ENCODE measurements at regions not wholly inside any gene's neighbourhood (a gene's known extent, or its start where the extent isn't known, plus 50 kb on each side); places are given as distances from the start of the nearest gene placed in this dataset.

GRCh38 chr3:177322881-177323280 lies 125.6 kb upstream of the TBL1XR1 start:
- Histone ChIP-seq H3K79me1 (ENCODE audit: low read depth, low read length) (no peaks in the 10 kb centered on the region), H3K56ac (replicated peaks; ENCODE audit: insufficient read length, low read depth, low read length) (no peak overlapping the region), H2BK5ac (ENCODE audit: low read depth, low read length) (no peak overlapping the region), H3K23ac (ENCODE audit: insufficient read length) (no peak overlapping the region), H3K79me2 (ENCODE audit: control insufficient read depth in 1 of 2, insufficient read depth in 2 of 2, low read length in 2 of 2) (no peaks in the 10 kb centered on the region), H3K36me3 (ENCODE audit: control insufficient read depth in 2 of 4, insufficient read depth in 4 of 4, low read length in 3 of 4) (no peaks in the 10 kb centered on the region), H3K4me1 (replicated peaks in 1 of 4; ENCODE audit: control insufficient read depth in 3 of 4, insufficient read depth in 4 of 4, low read length in 3 of 4) (no peaks in the 10 kb centered on the region), H2BK15ac (ENCODE audit: low read length) (no peak overlapping the region), H2BK20ac (ENCODE audit: low read length) (no peak overlapping the region), H2AFZ (ENCODE audit: low read length) (no peak overlapping the region), H3K14ac (ENCODE audit: insufficient read length) (no peak overlapping the region), H4K20me1 (replicated peaks in 1 of 2; ENCODE audit: control insufficient read depth in 1 of 2, insufficient read depth in 2 of 2, low read length in 2 of 2) (no peaks in the 10 kb centered on the region), H4K5ac (ENCODE audit: insufficient read length, low read depth, low read length) (no peak overlapping the region), H3K9ac (replicated peaks in 1 of 4; ENCODE audit: extremely low read depth in 1 of 4, low read depth in 3 of 4, low read length in 3 of 4) (no peak overlapping the region; a peak in 1 of 7 replicates), H2BK120ac (replicated peaks; ENCODE audit: low read depth, low read length) (no peak overlapping the region), H3K27me3 (replicated peaks in 1 of 4; ENCODE audit: control insufficient read depth in 3 of 4, extremely low read depth in 1 of 4, insufficient read depth in 3 of 4, low read length in 3 of 4) (no peaks in the 10 kb centered on the region), H3K27ac (ENCODE audit: low read depth, low read length) (no peak overlapping the region), H2AK5ac (ENCODE audit: low read depth, low read length) (no peak overlapping the region), H4K8ac (ENCODE audit: extremely low read depth, insufficient read depth, low read length) (no peak overlapping the region), H4K91ac (replicated peaks; ENCODE audit: insufficient read length, low read length) (no peak overlapping the region), H3K23me2 (ENCODE audit: low read depth, low read length) (no peaks in the 10 kb centered on the region), H3K4ac (replicated peaks; ENCODE audit: insufficient read length, low read depth, low read length) (no peak overlapping the region), H3K18ac (ENCODE audit: extremely low read depth, low read length) (no peak overlapping the region), H2BK12ac (ENCODE audit: low read depth, low read length) (no peak overlapping the region), H3K9me3 (ENCODE audit: insufficient read depth in 2 of 2, low read depth in 1 of 2, low read length in 1 of 2) (no peaks in the 10 kb centered on the region), H3K4me3 (ENCODE audit: extremely low read depth in 1 of 4, insufficient read depth in 2 of 4, low read depth in 3 of 4, low read length in 4 of 4) (no peak overlapping the region), H3K4me2 (ENCODE audit: insufficient read depth in 1 of 2, low read depth in 2 of 2, low read length in 2 of 2) (no peak overlapping the region)
- WGBS, 2 experiments (ENCODE audit: extremely low coverage in 1 of 2, insufficient coverage in 1 of 2, insufficient read length in 1 of 2, insufficient replicate concordance in 2 of 2, low coverage in 1 of 2, low lambda C conversion rate in 2 of 2, missing lambda C conversion rate in 1 of 2), result 91% methylated on average over 10 of the region's 10 CpGs; no CpG with 5 or more reads in 1 of the 2 experiments
- no peak for DNase-seq (ENCODE audit: low read depth in 1 of 2, low spot score in 2 of 2)
- FAIRE-seq, result no peak
- POLR2A ChIA-PET (ENCODE audit: partially characterized antibody), result no interaction called here
- TF ChIP-seq TBP (IDR thresholded peaks at IDR 0.05; ENCODE audit: low read depth, low read length) (no peak), RBBP5 (IDR thresholded peaks at IDR 0.05; ENCODE audit: borderline replicate concordance, low read depth, low read length) (no peak), PHF8 (conservative IDR thresholded peaks at IDR 0.05; ENCODE audit: low read depth, low read length) (no peak), YY1 (IDR thresholded peaks at IDR 0.05; ENCODE audit: low read depth, low read length) (no peak), SRF (IDR thresholded peaks at IDR 0.05; ENCODE audit: low read depth, low read length) (no peak)
- TF ChIP-seq, protein P1, sequence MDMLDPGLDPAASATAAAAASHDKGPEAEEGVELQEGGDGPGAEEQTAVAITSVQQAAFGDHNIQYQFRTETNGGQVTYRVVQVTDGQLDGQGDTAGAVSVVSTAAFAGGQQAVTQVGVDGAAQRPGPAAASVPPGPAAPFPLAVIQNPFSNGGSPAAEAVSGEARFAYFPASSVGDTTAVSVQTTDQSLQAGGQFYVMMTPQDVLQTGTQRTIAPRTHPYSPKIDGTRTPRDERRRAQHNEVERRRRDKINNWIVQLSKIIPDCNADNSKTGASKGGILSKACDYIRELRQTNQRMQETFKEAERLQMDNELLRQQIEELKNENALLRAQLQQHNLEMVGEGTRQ (IDR thresholded peaks at IDR 0.05; ENCODE audit: low read length), result no peak
- TF ChIP-seq, protein P2, sequence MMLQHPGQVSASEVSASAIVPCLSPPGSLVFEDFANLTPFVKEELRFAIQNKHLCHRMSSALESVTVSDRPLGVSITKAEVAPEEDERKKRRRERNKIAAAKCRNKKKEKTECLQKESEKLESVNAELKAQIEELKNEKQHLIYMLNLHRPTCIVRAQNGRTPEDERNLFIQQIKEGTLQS (IDR thresholded peaks at IDR 0.05; ENCODE audit: insufficient read depth, low read depth, low read length), result no peak
- CTCF ChIA-PET (ENCODE audit: partially characterized antibody), result no interaction called here
